ENCODE measurements at regions not wholly inside any gene's neighbourhood (a gene's known extent, or its start where the extent isn't known, plus 50 kb on each side); places are given as distances from the start of the nearest gene placed in this dataset.

- H3K4me2 ChIP-seq (ENCODE audit: low read length), result no peak overlapping the region
- H2AFZ ChIP-seq (ENCODE audit: low read length), result no peak overlapping the region
- TF ChIP-seq EZH2 (IDR thresholded peaks at IDR 0.05; ENCODE audit: borderline replicate concordance, low read length) (no peak), CTCF (IDR thresholded peaks at IDR 0.05; ENCODE audit: low read length) (no peak)
- no peaks in the 10 kb centered on the region for H3K27me3 ChIP-seq (ENCODE audit: insufficient read depth, low read length)
- H3K9me3 ChIP-seq (ENCODE audit: low read length), result no peaks in the 10 kb centered on the region
- H3K9me2 ChIP-seq (ENCODE audit: low read depth, low read length), result no peaks in the 10 kb centered on the region
- no peak overlapping the region for H3K4me3 ChIP-seq (ENCODE audit: low read depth, low read length, poor library complexity, severe bottlenecking)
- no peaks in the 10 kb centered on the region for H4K20me1 ChIP-seq (ENCODE audit: insufficient read depth, low read length)
- no peaks in the 10 kb centered on the region for H3K4me1 ChIP-seq (ENCODE audit: insufficient read depth, low read length, severe bottlenecking)
- H3K27ac ChIP-seq (ENCODE audit: low read depth, low read length, poor library complexity, severe bottlenecking), result no peak overlapping the region
- H3F3A ChIP-seq (ENCODE audit: insufficient read depth, low read length), result no peaks in the 10 kb centered on the region
- no peak overlapping the region for H3K9ac ChIP-seq (ENCODE audit: low read length)
- H3K79me2 ChIP-seq (ENCODE audit: insufficient read depth, low read length), result no peaks in the 10 kb centered on the region
- no peaks in the 10 kb centered on the region for H3K36me3 ChIP-seq (ENCODE audit: insufficient read depth, low read length)
These were observed 435.9 kb upstream of the PHF14 start for GRCh38 chr7:10537764-10538163.

GRCh38 chr7:10557375-10557774 is 416.3 kb upstream of the PHF14 start:
- no peaks in the 10 kb centered on the region for H3K4me1 ChIP-seq (ENCODE audit: insufficient read depth, low read length, severe bottlenecking)

GRCh38 chr7:10560497-10560896 is 413.2 kb upstream of the PHF14 start:
- H3K27me3 ChIP-seq (ENCODE audit: insufficient read depth, low read length), result no peaks in the 10 kb centered on the region
- H4K20me1 ChIP-seq (ENCODE audit: insufficient read depth, low read length), result no peaks in the 10 kb centered on the region
- no peaks in the 10 kb centered on the region for H3K36me3 ChIP-seq (ENCODE audit: insufficient read depth, low read length)
- H3K9ac ChIP-seq (ENCODE audit: low read length), result no peak overlapping the region
- no peaks in the 10 kb centered on the region for H3F3A ChIP-seq (ENCODE audit: insufficient read depth, low read length)
- TF ChIP-seq CTCF (IDR thresholded peaks at IDR 0.05; ENCODE audit: low read length), result no peak
- no peak for TF ChIP-seq EZH2 (IDR thresholded peaks at IDR 0.05; ENCODE audit: borderline replicate concordance, low read length)
- H3K79me2 ChIP-seq (ENCODE audit: insufficient read depth, low read length), result no peaks in the 10 kb centered on the region
- no peak overlapping the region for H3K4me2 ChIP-seq (ENCODE audit: low read length)
- H3K27ac ChIP-seq (ENCODE audit: low read depth, low read length, poor library complexity, severe bottlenecking), result no peak overlapping the region
- H3K9me2 ChIP-seq (ENCODE audit: low read depth, low read length), result no peaks in the 10 kb centered on the region
- H3K4me3 ChIP-seq (ENCODE audit: low read depth, low read length, poor library complexity, severe bottlenecking), result no peak overlapping the region
- H3K9me3 ChIP-seq (ENCODE audit: low read length), result no peaks in the 10 kb centered on the region
- no peaks in the 10 kb centered on the region for H3K4me1 ChIP-seq (ENCODE audit: insufficient read depth, low read length, severe bottlenecking)
- H2AFZ ChIP-seq (ENCODE audit: low read length), result no peak overlapping the region

More at GRCh38 chr7:10557375-10557774, 416.3 kb upstream of the PHF14 start:
- H2AFZ ChIP-seq (ENCODE audit: low read length), result no peak overlapping the region
- TF ChIP-seq EZH2 (IDR thresholded peaks at IDR 0.05; ENCODE audit: borderline replicate concordance, low read length) (no peak), CTCF (IDR thresholded peaks at IDR 0.05; ENCODE audit: low read length) (no peak)
- H3K27me3 ChIP-seq (ENCODE audit: insufficient read depth, low read length), result no peaks in the 10 kb centered on the region
- H3K27ac ChIP-seq (ENCODE audit: low read depth, low read length, poor library complexity, severe bottlenecking), result no peak overlapping the region
- no peaks in the 10 kb centered on the region for H3K36me3 ChIP-seq (ENCODE audit: insufficient read depth, low read length)
- H4K20me1 ChIP-seq (ENCODE audit: insufficient read depth, low read length), result no peaks in the 10 kb centered on the region
- H3K4me2 ChIP-seq (ENCODE audit: low read length), result no peak overlapping the region
- H3K79me2 ChIP-seq (ENCODE audit: insufficient read depth, low read length), result no peaks in the 10 kb centered on the region
- H3K9me2 ChIP-seq (ENCODE audit: low read depth, low read length), result no peaks in the 10 kb centered on the region
- H3K9ac ChIP-seq (ENCODE audit: low read length), result no peak overlapping the region
- H3F3A ChIP-seq (ENCODE audit: insufficient read depth, low read length), result no peaks in the 10 kb centered on the region
- no peaks in the 10 kb centered on the region for H3K9me3 ChIP-seq (ENCODE audit: low read length)
- no peak overlapping the region for H3K4me3 ChIP-seq (ENCODE audit: low read depth, low read length, poor library complexity, severe bottlenecking)

Data from OCI-LY1 (cell line).